ENCODE measurements at regions not wholly inside any gene's neighbourhood (a gene's known extent, or its start where the extent isn't known, plus 50 kb on each side); places are given as distances from the start of the nearest gene placed in this dataset.

- H3K27ac Mint-ChIP-seq, result no peak overlapping the region
- peaks cover 4% of the 10 kb centered on the region for H3K4me1 Mint-ChIP-seq (ENCODE audit: unreplicated experiment)
- peaks cover 4% of the 10 kb centered on the region for H3K9me3 Mint-ChIP-seq
- H3K27me3 Mint-ChIP-seq, result peaks cover 17% of the 10 kb centered on the region
- H3K4me3 Mint-ChIP-seq, result no peak overlapping the region
- TF ChIP-seq, protein P1, sequence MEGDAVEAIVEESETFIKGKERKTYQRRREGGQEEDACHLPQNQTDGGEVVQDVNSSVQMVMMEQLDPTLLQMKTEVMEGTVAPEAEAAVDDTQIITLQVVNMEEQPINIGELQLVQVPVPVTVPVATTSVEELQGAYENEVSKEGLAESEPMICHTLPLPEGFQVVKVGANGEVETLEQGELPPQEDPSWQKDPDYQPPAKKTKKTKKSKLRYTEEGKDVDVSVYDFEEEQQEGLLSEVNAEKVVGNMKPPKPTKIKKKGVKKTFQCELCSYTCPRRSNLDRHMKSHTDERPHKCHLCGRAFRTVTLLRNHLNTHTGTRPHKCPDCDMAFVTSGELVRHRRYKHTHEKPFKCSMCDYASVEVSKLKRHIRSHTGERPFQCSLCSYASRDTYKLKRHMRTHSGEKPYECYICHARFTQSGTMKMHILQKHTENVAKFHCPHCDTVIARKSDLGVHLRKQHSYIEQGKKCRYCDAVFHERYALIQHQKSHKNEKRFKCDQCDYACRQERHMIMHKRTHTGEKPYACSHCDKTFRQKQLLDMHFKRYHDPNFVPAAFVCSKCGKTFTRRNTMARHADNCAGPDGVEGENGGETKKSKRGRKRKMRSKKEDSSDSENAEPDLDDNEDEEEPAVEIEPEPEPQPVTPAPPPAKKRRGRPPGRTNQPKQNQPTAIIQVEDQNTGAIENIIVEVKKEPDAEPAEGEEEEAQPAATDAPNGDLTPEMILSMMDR (conservative IDR thresholded peaks at IDR 0.05), result no peak
- H3K36me3 Mint-ChIP-seq, result no peaks in the 10 kb centered on the region
- no peak for DNase-seq (ENCODE audit: extremely low spot score, unreplicated experiment)
Measured at GRCh38 chr3:99542767-99543518, 95.5 kb upstream of the COL8A1 start.

DNA sequence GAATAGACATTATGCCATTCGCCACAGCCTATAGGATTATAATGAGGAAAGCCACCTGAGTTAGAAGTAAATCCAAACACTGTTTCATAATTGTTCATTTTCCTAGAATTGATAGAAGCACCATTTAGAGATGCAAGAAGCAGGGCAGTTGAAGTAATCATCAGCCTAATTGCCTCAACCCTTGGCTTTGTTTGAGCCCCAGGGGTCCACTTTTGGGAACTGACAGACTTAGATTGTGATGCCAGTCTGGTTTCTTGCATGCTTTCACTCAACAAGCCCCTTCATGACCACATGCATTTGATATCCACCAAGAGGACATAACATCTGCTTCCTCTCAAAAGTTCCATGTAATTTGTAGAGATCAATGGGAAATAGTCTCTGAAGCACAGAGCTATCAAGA, 97.2 kb upstream of the COL8A1 start:
- Mint-ChIP-seq H3K9me3 (peaks cover 4% of the 10 kb centered on the region), H3K4me3 (no peak overlapping the region), H3K27me3 (peaks cover 14% of the 10 kb centered on the region), H3K27ac (no peak overlapping the region), H3K36me3 (no peaks in the 10 kb centered on the region), H3K4me1 (ENCODE audit: unreplicated experiment) (peaks cover 17% of the 10 kb centered on the region)
- no peak for DNase-seq (ENCODE audit: extremely low spot score, unreplicated experiment)
- TF ChIP-seq, protein P1 (conservative IDR thresholded peaks at IDR 0.05), result no peak

DNA sequence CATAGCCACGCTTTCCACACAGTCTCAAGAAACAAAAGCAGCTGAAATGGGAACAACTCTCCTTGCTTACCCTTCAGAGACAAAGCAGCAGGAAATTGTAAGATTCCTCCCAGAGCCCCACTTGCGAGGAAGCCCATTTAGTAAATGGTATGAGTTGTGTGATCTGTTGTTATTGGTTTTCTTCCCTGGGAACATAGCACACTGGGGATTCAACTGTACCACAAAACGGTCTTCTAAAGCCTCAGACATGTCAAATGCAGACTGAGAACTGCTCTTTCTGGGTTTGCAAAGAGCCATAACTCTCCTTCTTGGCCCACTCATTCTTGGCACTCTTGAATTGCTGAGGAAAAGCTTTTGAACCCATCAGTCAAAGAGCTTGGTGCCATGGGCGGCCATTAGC, 101.0 kb upstream of the COL8A1 start:
- TF ChIP-seq, protein P1 (conservative IDR thresholded peaks at IDR 0.05), result no peak
- no peak overlapping the region for H3K4me3 Mint-ChIP-seq
- no peaks in the 10 kb centered on the region for H3K36me3 Mint-ChIP-seq
- H3K27ac Mint-ChIP-seq, result no peak overlapping the region
- no peak for DNase-seq (ENCODE audit: extremely low spot score, unreplicated experiment)
- H3K9me3 Mint-ChIP-seq, result no peaks in the 10 kb centered on the region
- peaks cover 16% of the 10 kb centered on the region for H3K4me1 Mint-ChIP-seq (ENCODE audit: unreplicated experiment)
- peaks cover under 1% of the 10 kb centered on the region for H3K27me3 Mint-ChIP-seq

DNA sequence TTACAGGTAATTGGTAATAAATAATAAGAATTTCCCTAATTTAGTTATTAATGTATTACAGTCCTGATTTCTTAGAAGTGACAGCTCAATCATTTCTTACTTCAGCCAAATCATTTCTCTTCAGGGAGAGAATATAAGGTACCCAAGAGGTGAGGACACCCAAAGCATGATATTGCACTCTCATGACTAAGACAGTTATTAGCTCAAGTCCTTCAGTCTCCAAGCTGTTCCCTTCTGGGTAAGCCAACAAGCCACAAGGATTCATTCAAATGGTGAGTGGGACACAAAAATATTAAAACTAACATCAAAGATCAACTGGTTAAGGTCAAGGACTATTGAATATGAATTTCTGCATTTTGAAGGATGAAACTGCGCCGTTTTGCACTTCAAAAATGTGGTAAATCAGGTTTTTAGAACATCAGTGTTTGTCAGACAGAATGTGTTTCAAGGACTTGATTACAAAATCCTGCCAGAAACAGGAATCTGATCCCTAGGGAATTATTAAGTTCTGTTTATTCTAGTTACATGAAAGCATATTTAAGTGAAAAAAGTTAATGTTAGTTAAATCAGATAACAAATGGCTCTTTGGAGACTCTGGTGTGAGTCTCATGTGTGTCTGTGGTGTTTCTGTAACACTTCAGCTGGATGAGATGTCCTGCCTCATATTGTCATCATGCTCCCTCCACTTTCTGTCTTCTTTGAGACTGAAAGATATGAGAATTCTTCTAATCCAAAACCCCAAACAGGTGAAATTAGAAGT, 101.7 kb upstream of the COL8A1 start:
- Mint-ChIP-seq H3K4me3 (no peak overlapping the region), H3K9me3 (no peaks in the 10 kb centered on the region), H3K36me3 (no peaks in the 10 kb centered on the region), H3K4me1 (ENCODE audit: unreplicated experiment) (peaks cover 16% of the 10 kb centered on the region), H3K27me3 (no peaks in the 10 kb centered on the region), H3K27ac (no peak overlapping the region)
- TF ChIP-seq, protein P1 (conservative IDR thresholded peaks at IDR 0.05), result no peak
- DNase-seq (ENCODE audit: extremely low spot score, unreplicated experiment), result no peak

DNA sequence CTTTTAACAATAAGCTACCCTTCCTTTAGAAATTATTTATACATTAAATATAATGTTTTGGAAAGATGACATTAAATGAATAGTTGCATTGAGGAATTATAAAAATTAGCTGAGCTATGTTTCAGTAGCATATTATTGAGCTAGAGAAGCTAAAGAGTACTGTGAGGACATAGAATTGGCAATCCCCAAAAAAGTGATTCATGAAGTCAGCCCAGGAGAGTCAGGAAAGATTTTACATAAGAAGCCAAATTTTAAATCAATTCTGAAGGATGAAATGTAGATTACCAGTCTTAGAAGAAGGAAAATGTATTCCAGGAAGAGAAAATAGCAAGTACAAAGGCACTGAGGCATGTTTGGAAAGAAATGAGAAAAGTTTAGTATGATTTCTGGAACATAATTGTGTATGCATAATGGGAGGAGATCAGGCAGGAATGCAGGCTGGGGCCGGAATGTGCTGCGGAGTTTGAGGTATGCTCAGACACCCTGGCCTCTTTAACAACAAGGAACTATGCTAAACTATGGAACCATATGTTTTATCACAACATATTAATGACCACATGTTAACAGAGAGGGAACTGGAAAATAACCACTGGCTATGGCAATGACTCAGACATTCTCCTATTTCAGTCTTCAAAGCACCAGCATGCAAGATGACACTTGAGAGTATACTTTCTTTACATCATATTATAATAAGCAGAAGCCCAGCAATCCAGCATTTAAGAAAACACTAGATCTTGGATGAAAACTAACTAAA, 103.3 kb upstream of the COL8A1 start:
- no peak for DNase-seq (ENCODE audit: extremely low spot score, unreplicated experiment)
- H3K4me3 Mint-ChIP-seq, result no peak overlapping the region
- H3K9me3 Mint-ChIP-seq, result no peaks in the 10 kb centered on the region
- no peaks in the 10 kb centered on the region for H3K27me3 Mint-ChIP-seq
- peaks cover 16% of the 10 kb centered on the region for H3K4me1 Mint-ChIP-seq (ENCODE audit: unreplicated experiment)
- TF ChIP-seq, protein P1 (conservative IDR thresholded peaks at IDR 0.05), result no peak
- H3K36me3 Mint-ChIP-seq, result no peaks in the 10 kb centered on the region
- peak overlapping the region; percentile 8 for H3K27ac Mint-ChIP-seq

Measured in type B pancreatic cell (in vitro differentiated cells).